Head of caudate nucleus (tissue), 42 donors: ENCODE measurements at regions not wholly inside any gene's neighbourhood (a gene's known extent, or its start where the extent isn't known, plus 50 kb on each side); places are given as distances from the start of the nearest gene placed in this dataset.

ENCODE experiments used
- DNase-seq, 42 donors: peaks; one replicate each; pipeline versions ENCODE4 v3.0.0 to v3.0.0-alpha.2; 2020 to 2021; ENCODE audit warnings: mixed read lengths in 7 of 42
- intact Hi-C: fragments of 100-400 bp; cut with DNase I; formaldehyde crosslinking; loops from one replicate; pipeline ENCODE4 v1.15.0; 2022

DNA sequence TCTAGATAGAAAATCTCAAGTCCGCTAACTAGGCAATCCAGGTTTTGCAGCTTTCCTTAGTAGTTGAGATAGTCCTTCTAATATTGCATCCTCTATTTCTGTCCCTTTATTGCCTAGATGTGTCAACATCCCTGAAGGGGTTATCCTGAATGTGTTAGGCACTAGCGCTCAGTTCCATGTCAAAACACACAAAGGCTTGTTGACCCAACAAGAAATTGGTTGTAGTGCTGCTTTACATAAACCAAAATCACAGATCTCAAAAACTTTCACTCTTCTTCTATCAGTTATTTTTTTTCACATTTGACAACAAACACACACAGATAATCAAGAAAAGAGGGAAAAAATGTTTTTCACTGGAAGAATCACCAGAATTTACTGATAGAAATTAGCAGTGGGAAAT is 51.4 kb upstream of the SOX2 start:
- intact Hi-C loops = no loop called here
- DNase-seq = peak in 1 of 42 donors; percentile 17

DNA sequence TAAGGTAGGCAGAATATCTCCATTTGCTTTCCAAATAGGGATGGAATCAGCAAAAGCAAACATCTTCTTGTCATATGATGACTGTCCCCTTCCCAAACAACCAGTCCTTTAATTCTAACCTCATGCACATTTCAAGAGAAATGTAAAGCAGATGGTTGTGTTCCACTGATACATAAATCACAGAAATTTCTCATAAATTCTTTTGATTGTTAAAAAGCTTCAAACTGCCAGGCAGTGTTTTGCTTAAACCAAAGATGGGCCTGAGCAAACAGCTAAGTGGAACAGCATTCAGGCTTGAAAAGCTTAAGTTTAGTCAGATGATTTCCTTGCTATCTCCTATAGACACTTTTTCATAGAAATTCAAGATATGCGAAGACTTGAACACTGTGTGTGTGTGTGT is 74.3 kb upstream of the SOX2 start:
- no peak for DNase-seq
- intact Hi-C loops = no loop called here

DNA sequence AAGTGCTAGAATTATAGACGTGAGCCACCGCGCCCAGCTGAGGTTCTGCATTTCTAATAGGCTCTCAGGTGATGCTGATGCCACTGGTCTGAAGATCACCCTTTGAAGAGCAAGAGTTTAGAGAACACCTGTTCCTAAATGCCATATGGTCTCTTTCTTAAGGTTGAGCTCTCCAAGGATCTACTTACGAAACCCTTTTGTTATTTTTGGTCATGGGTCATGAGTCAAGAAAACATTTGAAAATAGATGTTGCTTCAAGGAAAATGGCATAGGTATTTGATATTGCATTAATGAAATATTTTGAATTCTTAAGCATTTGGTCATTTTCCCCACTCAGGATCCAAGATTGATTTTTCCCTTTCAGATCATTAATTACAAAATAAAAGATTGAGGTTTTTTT is 74.7 kb upstream of the SOX2 start:
- intact Hi-C loops = no loop called here

DNA sequence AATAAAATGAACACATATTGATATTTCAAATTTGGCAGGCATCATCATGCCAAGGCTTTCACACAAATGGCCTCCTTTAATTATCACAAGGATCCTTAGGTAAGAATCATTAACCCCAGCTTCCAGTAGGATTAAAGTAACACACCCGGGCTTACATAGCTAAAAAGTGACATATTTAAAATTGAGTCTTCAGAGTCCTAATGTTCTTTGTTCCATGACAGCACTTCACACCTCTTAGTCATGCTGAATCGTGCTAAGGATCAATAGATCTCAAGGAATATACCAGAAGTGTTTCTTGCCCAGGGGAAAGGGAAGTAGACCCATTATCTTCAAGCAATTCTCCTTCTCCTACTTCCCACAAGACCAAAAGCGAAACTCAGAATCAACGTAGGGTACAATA is 76.6 kb upstream of the SOX2 start:
- intact Hi-C loops = no loop called here
- no peak for DNase-seq

More for the DNA sequence above, 74.7 kb upstream of the SOX2 start:
- no peak for DNase-seq

DNA sequence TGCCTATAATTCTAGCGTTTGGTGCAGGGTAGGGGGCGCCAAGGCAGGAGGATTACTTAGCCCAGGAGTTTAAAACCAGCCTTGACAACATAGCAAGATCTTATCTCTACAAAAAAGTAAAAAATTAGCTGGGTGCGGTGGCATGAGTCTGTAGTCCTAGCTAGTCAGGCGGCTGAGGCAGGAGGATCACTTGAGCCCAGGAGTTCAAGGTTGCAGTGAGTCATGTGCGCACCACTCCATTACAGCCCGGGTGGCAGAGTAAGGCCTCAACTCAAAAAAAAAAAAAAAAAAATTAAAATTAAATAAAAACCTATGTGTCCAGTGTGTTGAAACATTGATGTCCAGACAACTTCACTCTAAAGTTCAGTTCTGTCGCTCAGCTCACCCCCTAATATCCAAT is 78.2 kb upstream of the SOX2 start:
- intact Hi-C loops = no loop called here
- no peak for DNase-seq

DNA sequence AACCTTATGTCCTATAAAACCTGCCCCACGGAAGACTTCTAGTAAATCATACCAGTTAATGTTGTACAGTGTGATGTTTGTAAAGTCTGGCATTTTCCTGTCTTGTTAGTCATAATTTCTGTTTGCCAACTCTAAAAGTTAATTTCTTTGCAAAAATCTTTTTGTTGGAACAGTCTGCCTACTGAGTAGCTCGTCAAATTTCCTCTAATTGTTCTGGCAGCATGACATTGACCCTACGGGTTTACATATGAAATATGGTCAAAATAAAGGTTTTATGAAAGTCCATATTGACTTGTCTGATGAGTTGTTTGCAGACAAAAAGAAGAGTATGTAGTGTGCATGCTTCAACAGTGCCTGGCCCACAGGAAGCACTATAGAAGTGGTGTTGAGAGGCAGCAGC is 79.8 kb upstream of the SOX2 start:
- no peak for DNase-seq
- intact Hi-C loops = no loop called here

GRCh38 chr3:181630853-181631252 is 80.9 kb upstream of the SOX2 start:
- no peak for DNase-seq
- intact Hi-C loops = no loop called here

GRCh38 chr3:181629711-181630110 is 82.0 kb upstream of the SOX2 start:
- DNase-seq = no peak
- intact Hi-C loops = no loop called here

DNA sequence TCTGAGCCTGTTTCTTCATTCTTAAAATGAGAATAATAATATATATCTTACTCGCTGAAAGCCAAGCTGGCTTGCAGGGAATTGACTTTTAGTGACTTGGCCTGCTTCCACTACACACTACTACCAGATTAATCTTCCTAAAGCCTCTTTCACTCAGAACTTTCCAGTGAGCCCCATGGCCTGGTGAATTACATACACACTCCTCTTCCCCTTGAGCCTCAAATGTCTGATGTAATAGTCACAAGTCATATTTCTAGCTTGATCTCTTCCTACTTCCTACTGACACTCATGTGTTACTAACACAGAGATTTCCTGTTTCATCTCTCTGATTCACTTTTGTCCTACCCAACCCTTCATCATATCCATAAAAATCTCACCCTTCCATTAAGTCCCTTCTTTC is 82.7 kb upstream of the SOX2 start:
- no peak for DNase-seq
- intact Hi-C loops = no loop called here

DNA sequence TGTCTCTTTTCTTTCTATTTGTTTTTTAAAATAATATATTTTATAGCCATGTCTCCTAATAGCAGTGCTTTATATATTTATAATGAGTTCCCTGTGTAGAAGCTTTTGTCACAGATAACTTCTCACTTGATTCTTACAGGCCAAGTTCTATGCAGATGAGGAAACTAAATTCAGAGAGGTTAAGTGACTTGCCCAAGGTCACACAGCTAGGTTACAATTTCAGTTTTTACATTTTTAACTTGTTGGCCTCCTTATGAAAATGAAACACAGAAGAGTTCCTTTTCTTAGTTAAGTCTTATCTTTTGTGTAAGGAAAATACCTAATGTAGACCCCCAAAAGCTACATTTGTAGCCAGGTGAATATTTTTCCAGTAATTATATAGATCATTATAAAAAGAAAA is 83.3 kb upstream of the SOX2 start:
- intact Hi-C loops = no loop called here
- no peak for DNase-seq

DNA sequence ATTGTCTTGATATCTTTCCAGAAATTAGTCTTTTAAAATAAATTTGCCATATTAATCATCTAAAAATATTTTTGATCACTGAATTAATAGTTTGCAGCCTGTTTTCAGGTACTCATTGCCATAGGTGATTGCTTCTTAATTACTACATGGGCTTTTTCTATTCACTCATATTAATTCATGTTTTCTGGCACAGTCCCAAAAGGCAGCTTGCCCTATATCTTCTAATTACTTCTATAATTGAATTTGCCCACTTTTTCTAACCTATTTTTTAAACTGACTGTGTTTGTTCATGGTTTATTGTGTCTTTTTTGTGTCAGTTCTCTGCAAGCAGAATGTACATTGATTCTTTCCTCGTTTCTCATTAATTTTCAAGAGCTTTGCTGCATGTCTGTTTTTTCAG is 85.7 kb upstream of the SOX2 start:
- intact Hi-C loops = no loop called here
- no peak for DNase-seq

DNA sequence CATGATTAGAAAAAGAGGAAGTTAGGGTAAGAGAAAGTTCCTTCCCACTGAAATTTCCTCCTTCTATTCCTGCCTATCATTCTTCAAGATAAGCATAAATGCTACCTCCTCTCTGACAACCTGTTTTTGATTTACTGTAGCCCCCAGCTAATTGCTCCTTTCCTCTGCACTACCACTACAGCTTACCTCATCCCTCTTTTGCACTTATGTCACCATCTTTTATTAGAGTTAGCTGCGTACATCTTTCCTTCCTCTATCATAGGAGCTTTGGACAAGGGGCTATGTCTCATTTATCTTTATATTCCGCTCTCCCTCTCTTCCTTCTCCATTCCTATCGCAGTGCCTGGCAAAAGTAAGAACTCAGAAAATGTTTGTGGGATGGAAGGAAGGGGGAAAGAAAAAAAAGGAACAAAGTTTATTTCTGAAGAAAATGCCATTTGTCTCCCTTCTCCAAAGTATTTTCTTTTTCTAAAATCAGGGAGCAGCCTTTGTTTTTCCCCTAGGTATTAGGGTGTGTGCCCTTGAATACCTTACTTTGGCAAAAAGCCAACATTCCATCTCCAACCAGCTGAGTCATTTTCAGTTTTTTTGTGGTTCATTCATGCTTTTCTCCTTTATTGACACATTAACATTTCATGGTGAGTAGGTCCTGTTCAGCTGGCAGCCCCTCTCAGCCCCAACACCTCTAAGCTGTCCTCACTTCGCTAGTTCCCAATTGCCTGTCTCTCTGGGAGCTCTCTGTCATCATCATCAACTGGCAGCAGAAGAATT is 87.6 kb upstream of the SOX2 start:
- peak in 3 of 42 donors; percentile 39 to 63 (median 42) for DNase-seq
- intact Hi-C loops = no loop called here

DNA sequence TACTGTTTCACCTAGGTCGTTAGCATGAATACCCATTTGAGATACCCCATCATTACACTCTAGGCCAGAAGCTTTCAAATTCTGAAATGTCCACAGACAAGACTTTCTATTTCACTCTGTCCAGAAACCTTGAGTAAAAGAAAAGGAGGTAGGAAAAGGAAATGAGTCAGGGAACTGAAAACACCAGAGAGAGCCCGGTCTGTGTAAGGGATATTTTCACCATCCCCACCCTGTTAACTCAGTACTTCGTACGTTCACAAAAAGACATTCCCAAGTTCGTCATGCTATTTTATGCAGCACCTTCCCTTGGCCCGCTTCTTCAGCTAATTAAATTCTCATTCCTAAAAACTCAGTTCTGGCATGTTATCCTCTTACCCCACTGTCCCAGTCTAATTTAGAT is 89.4 kb upstream of the SOX2 start:
- no peak for DNase-seq
- intact Hi-C loops = no loop called here

DNA sequence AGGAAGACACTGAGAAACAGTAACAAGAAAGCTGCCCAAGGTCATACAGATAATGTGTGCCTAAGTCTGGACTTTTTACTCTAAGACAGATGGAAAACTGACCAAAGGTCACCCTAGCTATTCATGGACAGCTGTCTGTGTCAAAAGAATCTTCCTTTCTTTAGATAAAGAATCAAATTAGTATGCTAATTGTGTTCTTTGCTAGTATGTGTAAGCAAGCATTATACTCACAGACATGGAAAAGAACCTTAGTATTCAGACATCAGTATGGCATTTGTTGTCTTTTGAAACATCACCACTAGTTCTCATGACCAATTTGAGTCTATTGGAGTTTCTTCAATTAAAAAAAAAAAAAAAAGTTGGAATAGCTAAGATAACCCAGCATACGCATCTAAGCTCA is 91.8 kb upstream of the SOX2 start:
- no peak for DNase-seq
- intact Hi-C loops = loop anchor here (5.0 kb wide), 1 partner anchor 77 kb away; no protein-coding TSS in a partner anchor

GRCh38 chr3:181618260-181618659 is 93.5 kb upstream of the SOX2 start:
- intact Hi-C loops = loop anchor here (5.0 kb wide), 1 partner anchor 79 kb away; no protein-coding TSS in a partner anchor
- DNase-seq = peak in 5 of 42 donors; percentile 17 to 52 (median 41)

- intact Hi-C loops = loop anchor here (5.0 kb wide), 1 partner anchor 81 kb away; no protein-coding TSS in a partner anchor
- no peak for DNase-seq
Observed at GRCh38 chr3:181616088-181617070, 95.3 kb upstream of the SOX2 start.

DNA sequence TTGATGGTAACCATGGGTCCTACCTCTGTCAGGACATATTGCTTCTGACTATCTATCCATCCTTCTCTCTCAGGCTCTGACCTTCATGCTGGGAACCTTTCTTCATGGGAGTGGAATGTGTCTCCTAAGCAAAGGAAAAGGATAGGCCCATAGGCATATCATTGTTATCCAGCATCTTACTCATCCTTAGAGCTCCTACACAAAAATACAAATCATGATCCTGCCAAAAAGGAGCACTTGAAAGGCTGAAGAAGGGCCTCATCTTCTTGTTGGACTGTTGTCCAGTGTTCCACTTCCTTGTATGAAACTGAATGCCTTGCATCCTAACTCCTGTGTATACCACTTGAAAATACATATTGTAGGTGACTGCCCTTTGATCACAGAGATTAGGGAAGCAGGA is 96.1 kb upstream of the SOX2 start:
- intact Hi-C loops = loop anchor here (5.0 kb wide), 1 partner anchor 82 kb away; no protein-coding TSS in a partner anchor
- no peak for DNase-seq

DNA sequence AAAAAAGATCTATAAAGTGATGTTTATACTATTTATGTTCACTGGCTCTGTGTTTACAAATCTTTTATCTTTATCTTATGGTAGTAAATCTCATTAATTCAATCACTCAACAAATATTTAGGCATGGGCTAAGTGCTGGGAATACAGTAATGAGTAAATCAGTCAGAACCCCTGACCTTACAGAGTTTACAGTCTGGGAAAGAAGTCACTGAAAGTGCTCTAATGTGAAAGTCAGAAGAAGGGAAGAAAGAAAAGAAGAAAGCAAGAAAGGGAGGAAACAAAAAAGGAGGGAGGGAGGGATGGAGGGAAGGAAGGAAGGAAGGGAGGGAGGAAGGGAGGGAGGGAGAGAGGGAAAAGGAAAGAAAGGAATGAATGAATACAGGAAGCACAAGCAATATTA is 96.8 kb upstream of the SOX2 start:
- intact Hi-C loops = loop anchor here (5.0 kb wide), 2 partner anchors 48 to 82 kb away; no protein-coding TSS in a partner anchor
- no peak for DNase-seq

GRCh38 chr3:181613813-181614212 is 97.9 kb upstream of the SOX2 start:
- intact Hi-C loops = loop anchor here (5.0 kb wide), 1 partner anchor 47 kb away; no protein-coding TSS in a partner anchor
- DNase-seq = no peak

GRCh38 chr3:181613191-181613590 is 98.5 kb upstream of the SOX2 start:
- DNase-seq = no peak
- intact Hi-C loops = loop anchor here (5.0 kb wide), 1 partner anchor 46 kb away; no protein-coding TSS in a partner anchor
